NCI-H2107 treated with DMSO at 0.1 percent for 48 hours (cell line): ENCODE measurements at regions not wholly inside any gene's neighbourhood (a gene's known extent, or its start where the extent isn't known, plus 50 kb on each side); places are given as distances from the start of the nearest gene placed in this dataset.
"Not testable (repeated sequence)": the region's sequence is repeated elsewhere in the genome, so short reads cannot be mapped to it uniquely, and the experiment has no call there.

Source experiments
- DNase-seq: peaks from one replicate; lab custom pipeline; 2025; ENCODE audit not compliant: unreplicated experiment; lab: John Stamatoyannopoulos, UW

DNA sequence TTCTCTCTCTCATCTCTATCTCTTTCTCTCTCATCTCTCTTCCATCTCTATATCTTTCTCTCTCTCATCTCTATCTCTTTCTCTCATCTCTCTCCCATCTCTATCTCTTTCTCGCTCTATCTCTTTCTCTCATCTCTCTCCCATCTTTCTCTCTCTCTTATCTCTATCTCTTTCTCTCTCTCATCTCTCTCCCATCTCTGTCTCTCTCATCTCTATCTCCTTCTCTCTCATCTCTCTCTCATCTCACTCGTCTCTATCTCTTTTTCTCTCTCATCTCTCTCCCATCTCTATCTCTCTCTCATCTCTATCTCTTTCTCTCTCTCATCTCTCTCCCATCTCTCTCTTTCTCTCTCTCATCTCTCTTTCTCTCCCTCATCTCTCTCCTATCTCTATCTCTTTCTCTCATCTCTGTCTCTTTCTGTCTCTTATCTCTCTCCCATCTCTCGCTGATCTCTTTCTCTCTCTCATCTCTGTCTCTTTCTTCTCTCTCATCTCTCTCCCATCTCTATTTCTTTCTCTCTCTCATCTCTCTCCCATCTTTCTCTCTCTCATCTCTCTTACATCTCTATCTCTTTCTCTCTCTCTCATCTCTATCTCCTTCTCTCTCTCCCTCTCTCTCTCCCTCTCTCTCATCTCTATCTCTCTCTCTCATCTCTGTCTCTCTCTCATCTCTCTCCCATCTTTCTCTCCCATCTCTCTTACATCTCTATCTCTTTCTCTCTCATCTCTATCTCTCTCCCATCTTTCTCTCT, 388.7 kb downstream of the NPHP4 start:
- DNase-seq, result no peak

- DNase-seq, result not testable (repeated sequence)
Measured at GRCh38 chr1:5602718-5603117, 389.5 kb downstream of the NPHP4 start.

GRCh38 chr1:5601516-5601915, 390.7 kb downstream of the NPHP4 start:
- no peak for DNase-seq

- DNase-seq, result no peak
Measured at GRCh38 chr1:5599541-5599940, 392.7 kb downstream of the NPHP4 start.

GRCh38 chr1:5598824-5599395, 393.3 kb downstream of the NPHP4 start:
- no peak for DNase-seq

DNA sequence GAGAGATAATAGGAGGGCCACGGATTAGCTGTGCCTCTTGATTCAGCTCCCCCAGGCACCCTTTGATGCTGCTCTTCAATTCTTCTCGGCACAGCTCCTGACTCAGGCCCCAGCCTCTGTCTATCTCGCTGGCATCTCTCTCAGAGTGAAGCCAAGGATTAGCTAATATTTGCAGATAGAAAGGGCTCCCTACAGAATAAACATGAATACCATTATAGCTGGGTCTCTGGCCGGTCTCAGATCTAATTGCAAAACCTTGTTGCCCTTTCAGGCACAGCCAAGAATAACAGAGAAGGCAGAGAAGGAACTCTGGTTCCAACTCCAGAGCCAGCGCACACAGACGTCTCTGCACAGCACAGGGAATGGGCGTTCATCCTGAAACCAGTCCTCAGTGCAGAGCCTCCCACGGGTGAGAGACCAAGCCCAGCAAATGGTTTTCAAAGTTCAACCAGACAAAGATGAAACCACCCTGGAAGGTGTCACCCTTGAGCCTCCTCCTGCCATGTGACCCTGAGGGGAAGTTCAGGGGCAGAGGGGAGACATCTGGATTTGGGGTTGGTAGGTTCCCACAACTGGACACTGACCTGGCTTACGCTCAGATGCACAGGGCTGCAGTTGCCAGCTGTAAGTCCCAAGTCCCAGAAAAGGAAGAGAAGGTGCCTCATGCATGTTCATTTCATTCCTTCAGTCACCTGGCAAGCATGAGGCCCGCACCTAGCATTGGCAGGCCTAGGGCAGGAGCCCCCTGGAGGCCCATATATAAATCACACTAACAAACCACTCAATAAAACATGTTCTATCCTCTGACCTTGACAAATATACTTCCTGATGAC, 394.0 kb downstream of the NPHP4 start:
- no peak for DNase-seq

DNA sequence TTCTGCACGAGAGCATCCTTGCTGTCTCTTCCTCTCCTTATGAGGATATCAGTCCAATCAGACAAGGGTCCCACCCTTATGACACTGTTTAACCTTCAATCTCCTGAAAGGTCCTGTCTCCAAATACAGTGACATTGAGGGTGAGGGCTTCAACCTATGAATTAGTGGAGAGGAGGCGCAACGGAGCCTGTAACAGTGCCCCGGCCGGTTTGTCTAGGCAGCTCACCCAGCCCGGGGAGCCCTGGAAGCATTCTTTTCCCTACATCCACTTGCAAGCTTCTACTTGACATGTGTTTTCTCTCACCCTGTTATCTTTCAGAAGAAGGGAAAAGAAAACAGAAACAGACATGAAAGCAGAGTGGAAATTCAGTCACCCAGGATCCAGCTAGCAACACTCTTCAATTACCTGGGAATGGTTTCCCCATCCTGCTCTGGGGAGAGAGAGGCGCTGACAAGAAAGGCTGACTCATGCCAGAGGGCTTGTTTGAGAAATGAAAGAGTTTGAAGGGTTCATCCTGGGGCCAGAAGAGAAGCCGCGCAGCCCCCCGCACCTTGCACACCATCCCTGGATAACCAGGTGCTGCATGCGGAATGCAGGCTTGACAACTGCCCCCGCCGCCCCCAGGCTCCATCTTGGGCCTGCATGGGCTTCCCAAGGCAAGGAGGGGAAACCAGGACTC, 394.9 kb downstream of the NPHP4 start:
- no peak for DNase-seq

DNA sequence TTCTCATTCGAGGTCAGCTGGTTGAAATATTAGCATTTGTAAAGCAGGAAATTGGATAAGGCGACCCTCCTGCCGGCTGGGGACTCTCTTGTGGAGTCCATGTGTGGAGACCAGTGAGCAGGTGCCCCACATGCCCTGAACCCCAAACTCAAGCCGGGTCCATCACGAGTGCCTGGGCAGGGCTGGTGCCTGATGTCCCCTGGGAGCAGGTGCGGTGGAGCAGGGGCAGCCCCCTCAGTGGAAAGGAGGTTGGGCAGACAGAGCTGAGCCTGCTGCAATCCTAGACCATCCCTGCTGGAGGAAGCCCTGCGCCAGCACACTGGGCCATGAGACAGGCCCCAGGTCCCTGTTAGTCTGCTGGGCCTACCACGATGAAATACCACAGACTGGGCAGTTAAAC, 395.6 kb downstream of the NPHP4 start:
- DNase-seq, result no peak

DNA sequence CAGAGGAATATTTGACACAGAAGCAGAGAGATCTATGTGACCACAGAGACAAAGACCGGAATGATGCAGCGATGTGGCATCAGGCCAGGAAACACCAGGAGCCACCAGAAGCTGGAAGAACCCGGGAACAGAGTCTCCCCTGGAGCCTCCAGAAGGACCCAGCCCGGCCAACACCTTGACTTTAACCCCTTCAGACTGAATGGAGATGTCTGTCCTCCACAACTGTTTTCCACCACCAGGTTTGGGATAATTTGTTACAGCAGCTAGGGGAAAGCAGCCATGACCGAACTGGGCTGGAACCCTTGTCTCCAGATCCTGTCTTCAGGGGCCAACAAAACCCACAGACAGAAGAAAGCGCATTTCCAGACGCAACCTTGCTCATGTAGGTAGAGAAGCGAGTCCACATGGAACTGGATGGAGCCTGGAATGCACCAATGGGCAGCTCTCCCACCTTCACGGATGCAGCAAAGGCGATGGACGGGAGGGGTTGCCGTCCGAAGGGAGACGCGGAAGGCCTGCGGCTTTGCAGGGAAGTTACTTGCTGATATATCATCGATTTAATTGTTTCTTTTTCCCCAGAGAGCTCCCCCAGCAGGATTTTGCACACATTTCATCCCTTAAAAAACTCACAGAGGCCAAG, 396.6 kb downstream of the NPHP4 start:
- no peak for DNase-seq

GRCh38 chr1:5594056-5594956, 397.9 kb downstream of the NPHP4 start:
- no peak for DNase-seq

- DNase-seq, result no peak
Measured at GRCh38 chr1:5590717-5591116, 401.5 kb downstream of the NPHP4 start.

GRCh38 chr1:5586629-5587028, 405.6 kb downstream of the NPHP4 start:
- DNase-seq, result no peak

DNA sequence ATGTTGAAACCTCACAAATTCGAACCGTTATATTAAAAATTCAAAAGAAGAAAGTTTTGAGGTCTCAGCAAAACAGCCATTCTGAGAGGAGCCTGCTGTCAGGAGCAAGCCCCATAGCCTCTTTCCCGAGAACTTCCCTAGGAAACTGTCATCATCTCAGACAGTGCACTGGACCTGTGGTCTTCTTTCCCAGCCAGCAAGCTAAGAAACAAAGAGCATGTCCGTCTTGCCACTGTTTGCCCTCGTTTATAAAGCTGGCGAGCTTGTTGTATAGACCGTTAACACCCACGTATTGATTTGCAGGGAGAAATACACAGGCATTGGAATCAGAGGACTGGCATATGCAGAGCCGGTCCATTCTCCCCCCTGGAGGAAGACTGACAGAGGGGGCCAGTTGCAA, 407.0 kb downstream of the NPHP4 start:
- no peak for DNase-seq

DNA sequence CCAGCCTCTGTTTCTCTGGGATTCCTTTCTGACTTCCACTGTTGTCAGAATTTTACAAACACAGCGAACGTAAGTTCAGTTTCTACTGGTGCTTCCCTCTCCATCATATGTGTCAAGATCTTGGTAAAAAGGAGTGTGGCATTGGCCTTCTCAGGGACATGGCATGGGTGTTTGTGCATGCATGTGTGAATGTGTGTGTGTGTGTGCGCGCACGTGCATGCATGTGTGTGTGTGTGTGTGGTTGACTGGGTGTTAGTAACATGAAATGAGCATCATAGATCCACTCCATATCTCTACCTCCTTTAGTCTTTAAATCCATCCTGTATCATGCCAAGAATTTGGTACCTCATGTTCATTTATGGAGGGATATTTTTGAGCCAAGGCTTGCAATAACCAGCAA, 411.3 kb downstream of the NPHP4 start:
- DNase-seq, result no peak

DNA sequence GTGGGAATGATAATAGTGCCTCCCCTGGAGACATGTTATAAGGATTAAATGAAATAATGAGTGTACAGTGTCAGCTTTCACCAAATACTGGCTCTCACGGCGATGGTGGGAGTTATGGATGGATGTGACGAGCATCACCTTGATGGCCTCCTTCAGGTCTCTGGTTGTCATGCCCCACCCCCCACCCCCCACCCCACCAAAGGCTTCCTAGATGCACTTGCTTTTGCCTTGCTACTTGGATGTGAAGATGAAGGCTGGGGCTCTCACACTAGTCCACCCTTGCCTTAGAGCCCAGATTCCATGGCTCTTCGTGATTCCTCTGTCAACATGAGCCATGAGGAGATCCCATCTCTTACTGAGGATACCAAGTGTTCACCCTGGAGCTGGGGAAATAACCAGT, 412.3 kb downstream of the NPHP4 start:
- DNase-seq, result no peak

GRCh38 chr1:5578690-5579089, 413.5 kb downstream of the NPHP4 start:
- no peak for DNase-seq

GRCh38 chr1:5577255-5578040, 414.8 kb downstream of the NPHP4 start:
- no peak for DNase-seq

- DNase-seq, result no peak
Measured at GRCh38 chr1:5576673-5577065, 415.6 kb downstream of the NPHP4 start.

- no peak for DNase-seq
Measured at GRCh38 chr1:5576011-5576672, 416.1 kb downstream of the NPHP4 start.
